Mucosa of rectum (tissue), 2 donors: ENCODE measurements at regions not wholly inside any gene's neighbourhood (a gene's known extent, or its start where the extent isn't known, plus 50 kb on each side); places are given as distances from the start of the nearest gene placed in this dataset.

ENCODE experiments used
- H3K27ac ChIP-seq, 2 donors: one replicate each; pipeline ENCODE4 v1.7.0; 2013; ENCODE audit warnings: inconsistent platforms in 2 of 2, low read depth in 2 of 2, low read length in 2 of 2
- H3K27me3 ChIP-seq, 2 donors: one replicate each; pipeline ENCODE4 v1.7.0; 2013; ENCODE audit warnings: low read length in 2 of 2; ENCODE audit not compliant: control insufficient read depth in 2 of 2, insufficient read depth in 2 of 2
- H3K36me3 ChIP-seq, 2 donors: one replicate each; pipeline ENCODE4 v1.7.0; 2013; ENCODE audit warnings: low read length in 2 of 2; ENCODE audit not compliant: control insufficient read depth in 2 of 2, insufficient read depth in 2 of 2
- H3K4me1 ChIP-seq, 2 donors: one replicate each; pipeline ENCODE4 v1.7.0; 2013; ENCODE audit warnings: low read length in 2 of 2, mild to moderate bottlenecking in 1 of 2; ENCODE audit not compliant: control insufficient read depth in 2 of 2, insufficient read depth in 2 of 2
- H3K4me3 ChIP-seq, 2 donors: one replicate each; pipeline ENCODE4 v1.7.0; 2013; ENCODE audit warnings: low read length in 2 of 2
- H3K9ac ChIP-seq, 2 donors: one replicate each; pipeline ENCODE4 v1.7.0; 2013; ENCODE audit warnings: low read length in 2 of 2, low read depth in 1 of 2, mild to moderate bottlenecking in 1 of 2
- H3K9me3 ChIP-seq, 2 donors: one replicate each; pipeline ENCODE4 v1.7.0; 2013; ENCODE audit warnings: low read length in 2 of 2; ENCODE audit not compliant: control insufficient read depth in 2 of 2
- donor health status: healthy.
- donor health status: Normal muscosa, but diverticular disease.

DNA sequence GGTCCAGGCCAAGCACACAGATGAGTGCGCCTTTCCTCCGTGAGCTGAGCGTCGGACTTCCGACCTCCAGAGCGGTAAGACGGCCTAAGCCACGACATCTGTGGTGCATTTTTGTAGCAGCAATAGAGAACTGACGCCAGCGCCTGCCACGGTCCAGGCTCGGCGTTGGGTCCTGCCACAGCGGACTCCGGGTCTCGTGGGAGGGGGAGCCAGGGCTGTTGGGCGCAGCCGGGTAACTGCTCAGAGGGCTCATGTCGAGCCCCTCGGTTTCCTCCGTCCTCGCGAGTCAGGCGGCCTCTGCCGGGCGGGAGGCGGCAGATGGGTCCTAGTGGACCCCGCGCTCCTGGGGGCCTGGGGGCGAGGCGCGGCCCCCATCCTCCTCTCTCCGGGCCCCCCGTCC, 216.1 kb downstream of the QKI start:
- H3K9me3 ChIP-seq = no peaks in the 10 kb centered on the region
- H3K27ac ChIP-seq = no peak overlapping the region
- H3K27me3 ChIP-seq = no peaks in the 10 kb centered on the region
- no peaks in the 10 kb centered on the region for H3K36me3 ChIP-seq
- no peak overlapping the region for H3K4me3 ChIP-seq
- H3K9ac ChIP-seq = no peak overlapping the region
- H3K4me1 ChIP-seq = no peaks in the 10 kb centered on the region

GRCh38 chr6:163630096-163630495, 215.6 kb downstream of the QKI start:
- H3K36me3 ChIP-seq = no peaks in the 10 kb centered on the region
- no peak overlapping the region for H3K27ac ChIP-seq
- H3K9ac ChIP-seq = no peak overlapping the region
- H3K9me3 ChIP-seq = no peaks in the 10 kb centered on the region
- no peaks in the 10 kb centered on the region for H3K4me1 ChIP-seq
- H3K4me3 ChIP-seq = no peak overlapping the region
- no peaks in the 10 kb centered on the region for H3K27me3 ChIP-seq
